ENCODE measurements at regions not wholly inside any gene's neighbourhood (a gene's known extent, or its start where the extent isn't known, plus 50 kb on each side); places are given as distances from the start of the nearest gene placed in this dataset.

GRCh38 chr1:101508913-101509312 is 272.1 kb downstream of the S1PR1 start:
- no peaks in the 10 kb centered on the region for H3K9me1 ChIP-seq (replicated peaks; ENCODE audit: control insufficient read depth, extremely low read depth, insufficient read depth, low read length)
- H3K9ac ChIP-seq (replicated peaks; ENCODE audit: extremely low read depth, insufficient read depth, low read length), result no peak overlapping the region
- H4K20me1 ChIP-seq (replicated peaks; ENCODE audit: control insufficient read depth, extremely low read depth, insufficient read depth, low read length), result no peaks in the 10 kb centered on the region
- no peak overlapping the region for H3K27ac ChIP-seq (ENCODE audit: insufficient read depth, low read depth, low read length)
- H3K27me3 ChIP-seq (ENCODE audit: control insufficient read depth in 2 of 2, insufficient read depth in 2 of 2, low read length in 2 of 2), result peaks cover 3 to 12% of the 10 kb centered on the region in 2 experiments
- CTCF ChIA-PET, result interaction anchor here (1.2 to 3.7 kb wide), 4 partner anchors 10 to 1952 kb away, joined by 3 to 18 read pairs (median 4); no protein-coding TSS in a partner anchor
- dilution Hi-C loops (cut with MboI; ENCODE audit: extremely low pct_ligation_motif_present, low sequenced_read_pairs) (no loop called here), intact Hi-C loops (cut with micrococcal nuclease) (no loop called here)
- H3K4me1 ChIP-seq (ENCODE audit: control insufficient read depth, extremely low read depth, insufficient read depth, low read length), result no peaks in the 10 kb centered on the region
- BruUV-seq (replicated peaks), result no TSS peak
- TF ChIP-seq MYC (IDR thresholded peaks at IDR 0.05; ENCODE audit: low read depth, low read length) (no peak), POLR2A (IDR thresholded peaks at IDR 0.05; ENCODE audit: low read depth, low read length) (no peak), JUN (IDR thresholded peaks at IDR 0.05; ENCODE audit: borderline replicate concordance, insufficient read depth, insufficient read length, low read depth) (no peak), FOS (IDR thresholded peaks at IDR 0.05; ENCODE audit: borderline replicate concordance, insufficient read depth, low read length) (no peak), EZH2 (IDR thresholded peaks at IDR 0.05; ENCODE audit: borderline replicate concordance, low read depth, low read length, severe bottlenecking) (no peak), GATA2 (IDR thresholded peaks at IDR 0.05; ENCODE audit: insufficient read depth, insufficient read length, low read depth, low read length) (no peak), POLR2AphosphoS5 (IDR thresholded peaks at IDR 0.05; ENCODE audit: insufficient read depth, low read depth, low read length) (no peak), CTCF (IDR thresholded peaks at IDR 0.05; ENCODE audit: extremely low read depth in 1 of 2, insufficient read depth in 1 of 2, low read depth in 1 of 2, low read length in 2 of 2) (no peak)
- TF ChIP-seq, protein P1, sequence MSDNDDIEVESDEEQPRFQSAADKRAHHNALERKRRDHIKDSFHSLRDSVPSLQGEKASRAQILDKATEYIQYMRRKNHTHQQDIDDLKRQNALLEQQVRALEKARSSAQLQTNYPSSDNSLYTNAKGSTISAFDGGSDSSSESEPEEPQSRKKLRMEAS (IDR thresholded peaks at IDR 0.05; ENCODE audit: insufficient read depth, insufficient read length), result no peak
- no peak for FAIRE-seq
- H3K9me3 ChIP-seq (replicated peaks; ENCODE audit: control insufficient read depth, insufficient read depth, low read length), result no peaks in the 10 kb centered on the region
- POLR2A ChIA-PET, result no interaction called here
- no peak overlapping the region for H3K4me2 ChIP-seq (ENCODE audit: insufficient read depth, low read length)
- H2AFZ ChIP-seq (ENCODE audit: low read depth, low read length), result no peak overlapping the region
- H3K79me2 ChIP-seq (ENCODE audit: control insufficient read depth, insufficient read depth, low read length), result no peaks in the 10 kb centered on the region
- DNase-seq (ENCODE audit: low read depth, low spot score), result no peak
- H3K4me3 ChIP-seq (replicated peaks in 1 of 3; ENCODE audit: insufficient read depth in 1 of 3, low read depth in 1 of 3, low read length in 3 of 3), result no peak overlapping the region
- no peaks in the 10 kb centered on the region for H3K36me3 ChIP-seq (ENCODE audit: control insufficient read depth in 2 of 2, extremely low read depth in 1 of 2, insufficient read depth in 2 of 2, low read length in 2 of 2)
